22Rv1 (cell line): ENCODE measurements at regions not wholly inside any gene's neighbourhood (a gene's known extent, or its start where the extent isn't known, plus 50 kb on each side); places are given as distances from the start of the nearest gene placed in this dataset.

ENCODE experiments used
- H3K27ac ChIP-seq: fragments of 450-650 bp; 2 replicates; pipeline ENCODE4 v1.5.1; 2017
- CTCF ChIP-seq: fragments of 450-650 bp; IDR thresholded peaks from 2 replicates; pipeline ENCODE4 v1.5.1; 2017; ENCODE audit warnings: mild to moderate bottlenecking
- ZFX ChIP-seq: fragments of 450-650 bp; IDR thresholded peaks from 2 replicates; pipeline ENCODE4 v1.6.1; 2017; ENCODE audit warnings: antibody characterized with exemption, borderline replicate concordance

DNA sequence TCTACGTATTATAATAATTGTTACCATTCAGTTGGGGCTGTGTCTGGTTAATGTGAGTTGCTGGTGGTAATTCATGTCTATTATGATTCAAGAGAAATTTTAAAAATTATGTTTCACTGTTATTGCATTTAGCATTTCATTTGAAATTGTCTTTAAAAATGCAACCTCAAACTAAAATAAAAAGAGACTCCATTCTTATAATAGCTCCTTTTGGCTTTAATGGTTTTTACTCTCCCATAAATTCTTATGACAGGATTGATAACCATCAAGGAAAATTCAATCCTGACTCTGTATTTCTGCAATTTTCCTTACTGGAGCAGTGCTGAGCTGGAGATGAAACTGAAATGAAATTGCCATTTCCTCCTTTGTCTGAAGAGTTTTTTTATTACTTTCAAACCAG is 262.7 kb downstream of the REEP3 start:
- no peak for TF ChIP-seq ZFX
- no peak overlapping the region for H3K27ac ChIP-seq

DNA sequence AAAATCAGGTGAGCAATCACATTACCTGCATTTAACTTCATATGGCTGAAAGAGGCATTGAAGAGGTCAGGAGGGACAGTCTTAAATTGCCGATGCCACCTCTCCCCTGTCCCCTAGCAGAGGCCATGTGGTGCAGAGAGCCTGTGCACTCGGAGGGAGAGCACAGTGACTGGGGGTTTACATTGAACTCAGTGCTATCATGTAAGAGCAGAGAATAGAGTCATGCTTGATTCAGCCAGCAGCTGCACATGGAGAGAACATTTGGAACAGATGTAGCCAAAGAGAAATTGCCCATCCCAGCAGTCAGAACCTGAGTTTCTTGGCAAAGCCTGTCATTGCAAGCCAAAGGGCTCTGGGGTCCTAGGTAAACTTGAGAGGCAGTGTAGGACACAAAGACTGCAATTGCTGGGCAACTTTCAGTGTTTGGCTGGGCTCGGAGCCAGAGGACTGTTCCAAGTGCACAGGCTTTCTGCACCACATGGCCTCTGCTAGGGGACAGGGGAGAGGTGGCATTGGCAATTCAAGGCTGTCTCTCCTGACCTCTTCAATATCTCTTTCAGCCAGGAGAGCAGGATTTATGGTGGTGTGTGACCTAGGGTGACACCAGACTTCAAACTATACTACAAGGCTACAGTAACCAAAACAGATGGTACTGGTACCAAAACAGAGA is 267.1 kb downstream of the REEP3 start:
- H3K27ac ChIP-seq = no peak overlapping the region
- no peak for TF ChIP-seq ZFX
- no peak for TF ChIP-seq CTCF

GRCh38 chr10:63795094-63795860 is 274.1 kb downstream of the REEP3 start:
- no peak overlapping the region for H3K27ac ChIP-seq
- no peak for TF ChIP-seq CTCF
- TF ChIP-seq ZFX = no peak

- TF ChIP-seq CTCF = no peak
- H3K27ac ChIP-seq = no peak overlapping the region
Measured at GRCh38 chr10:63798599-63799498, 277.6 kb downstream of the REEP3 start.

DNA sequence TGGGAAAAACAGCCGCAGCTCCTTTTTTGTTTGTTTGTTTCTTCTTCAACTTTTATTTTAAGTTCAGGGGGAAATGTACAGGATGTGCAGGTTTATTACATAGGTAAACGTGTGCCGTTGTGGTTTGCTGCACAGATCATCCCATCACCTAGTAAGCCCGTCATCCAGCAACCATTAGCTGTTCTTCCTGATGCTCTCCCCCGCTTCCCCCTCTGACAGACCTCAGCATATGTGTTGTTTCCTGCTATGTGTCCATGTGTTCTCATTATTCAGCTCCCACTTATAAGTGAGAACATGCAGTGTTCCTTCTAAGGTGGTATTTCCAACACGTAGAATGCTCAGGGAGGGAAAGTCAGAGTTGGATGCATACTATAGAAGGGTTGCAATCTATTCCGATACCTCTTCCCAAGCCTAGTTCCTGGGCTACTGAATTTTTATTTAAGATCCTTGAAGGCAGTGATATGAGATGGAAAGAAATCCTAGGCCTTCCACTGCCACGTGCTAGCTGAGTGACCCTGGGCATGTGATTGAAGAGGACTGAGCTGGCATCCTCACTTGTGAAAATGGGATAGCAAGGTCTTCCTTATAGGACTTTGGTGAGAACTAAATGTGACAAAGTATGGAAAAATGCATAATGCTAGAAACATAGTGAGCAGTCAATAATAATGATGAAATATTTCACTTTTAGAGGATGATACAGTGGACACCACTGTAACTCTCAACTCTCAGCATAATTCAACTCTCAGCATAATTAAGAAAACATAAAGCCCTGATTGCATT is 278.5 kb downstream of the REEP3 start:
- no peak overlapping the region for H3K27ac ChIP-seq
- TF ChIP-seq CTCF (no peak), ZFX (no peak)

DNA sequence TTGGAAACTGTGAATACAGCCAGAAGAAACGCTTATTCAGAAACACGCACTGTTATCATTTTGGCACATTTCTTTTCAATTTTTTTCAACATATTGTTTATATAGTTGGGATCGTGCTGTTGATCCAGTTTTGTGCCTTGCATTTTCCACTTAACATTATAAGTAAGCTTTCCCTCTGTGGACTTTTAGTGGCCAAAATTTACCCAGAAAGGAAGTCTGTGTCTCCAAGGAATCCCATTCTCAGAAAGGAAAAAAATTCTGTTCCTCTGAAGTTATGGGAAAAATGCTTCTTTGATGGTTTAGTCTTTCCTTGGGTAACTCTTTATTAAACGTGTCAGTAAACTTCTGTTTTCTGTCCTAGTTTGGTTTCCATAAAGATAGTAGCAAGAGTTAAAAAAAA is 280.0 kb downstream of the REEP3 start:
- no peak for TF ChIP-seq ZFX
- no peak for TF ChIP-seq CTCF
- no peak overlapping the region for H3K27ac ChIP-seq

DNA sequence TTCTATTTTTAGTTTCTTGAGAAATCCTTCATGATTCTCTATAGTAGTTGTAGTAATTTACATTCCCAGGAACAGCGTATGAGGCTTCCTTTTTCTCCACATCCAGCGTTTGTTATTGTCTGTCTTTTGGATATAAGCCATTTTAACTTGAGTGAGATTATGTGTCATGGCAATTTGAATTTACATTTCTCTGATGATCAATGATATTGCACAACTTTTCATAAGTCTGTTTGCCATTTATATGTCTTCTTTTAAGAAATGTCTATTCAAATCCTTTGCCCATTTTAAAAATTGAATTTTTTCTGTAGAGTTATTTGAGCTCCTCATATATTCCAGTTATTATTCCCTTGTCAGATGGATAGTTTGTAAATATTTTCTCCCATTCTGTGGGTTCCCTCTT is 285.1 kb downstream of the REEP3 start:
- H3K27ac ChIP-seq = no peak overlapping the region
- TF ChIP-seq CTCF (no peak), ZFX (no peak)
